OCI-LY1 (cell line): ENCODE measurements at regions not wholly inside any gene's neighbourhood (a gene's known extent, or its start where the extent isn't known, plus 50 kb on each side); places are given as distances from the start of the nearest gene placed in this dataset.

Experiments
- H2AFZ ChIP-seq: fragments of 200-600 bp; sonication (generic), shearing (Covaris generic); 2 replicates; pipeline ENCODE4 v1.6.0; 2014; ENCODE audit warnings: antibody characterized with exemption, mild to moderate bottlenecking, low read length
- H3F3A ChIP-seq: fragments of 200-600 bp; sonication (generic), shearing (Covaris generic); 2 replicates; pipeline ENCODE4 v1.6.0; 2014; ENCODE audit warnings: mild to moderate bottlenecking, antibody characterized with exemption, low read length, moderate library complexity; ENCODE audit not compliant: insufficient read depth
- H3K27ac ChIP-seq: fragments of 200-600 bp; sonication (generic); 2 replicates; pipeline ENCODE4 v1.5.1; 2014; ENCODE audit warnings: low read length, mixed run types, mild to moderate bottlenecking, low read depth; ENCODE audit not compliant: poor library complexity, severe bottlenecking
- H3K27me3 ChIP-seq: fragments of 200-600 bp; sonication (generic); 2 replicates; pipeline ENCODE4 v1.6.0; 2014; ENCODE audit warnings: antibody characterized with exemption, mild to moderate bottlenecking, low read length, moderate library complexity; ENCODE audit not compliant: insufficient read depth
- H3K36me3 ChIP-seq: fragments of 200-600 bp; sonication (generic); 2 replicates; pipeline ENCODE4 v1.6.1; 2014; ENCODE audit warnings: mild to moderate bottlenecking, antibody characterized with exemption, low read length, moderate library complexity, mixed read lengths; ENCODE audit not compliant: insufficient read depth
- H3K4me1 ChIP-seq: fragments of 200-600 bp; sonication (generic); 2 replicates; pipeline ENCODE4 v1.5.1; 2014; ENCODE audit warnings: mild to moderate bottlenecking, low read length, moderate library complexity; ENCODE audit not compliant: insufficient read depth, severe bottlenecking
- H3K4me2 ChIP-seq: fragments of 200-600 bp; sonication (generic), shearing (Covaris generic); 2 replicates; pipeline ENCODE4 v1.6.1; 2014; ENCODE audit warnings: low read length
- H3K4me3 ChIP-seq: fragments of 200-600 bp; sonication (generic); 2 replicates; pipeline ENCODE4 v1.5.1; 2014; ENCODE audit warnings: low read length, low read depth, mild to moderate bottlenecking, mixed read lengths; ENCODE audit not compliant: poor library complexity, severe bottlenecking
- H3K79me2 ChIP-seq: fragments of 200-600 bp; shearing (Covaris generic); 2 replicates; pipeline ENCODE4 v1.6.1; 2016; ENCODE audit warnings: mixed run types, low read length, mixed read lengths; ENCODE audit not compliant: insufficient read depth
- H3K9ac ChIP-seq: fragments of 200-600 bp; sonication (generic), shearing (Covaris generic); 2 replicates; pipeline ENCODE4 v1.6.1; 2014; ENCODE audit warnings: mild to moderate bottlenecking, low read length, mixed read lengths
- H3K9me2 ChIP-seq: fragments of 200-600 bp; sonication (generic), shearing (Covaris generic); 2 replicates; pipeline ENCODE4 v1.6.1; 2014; ENCODE audit warnings: low read depth, mild to moderate bottlenecking, low read length, mixed read lengths
- H3K9me3 ChIP-seq: fragments of 200-600 bp; shearing (Covaris generic); 2 replicates; pipeline ENCODE4 v1.6.1; 2014; ENCODE audit warnings: low read length, mixed read lengths
- H4K20me1 ChIP-seq: fragments of 200-600 bp; sonication (generic), shearing (Covaris generic); 2 replicates; pipeline ENCODE4 v1.6.0; 2016; ENCODE audit warnings: mild to moderate bottlenecking, low read length; ENCODE audit not compliant: insufficient read depth
- EZH2 ChIP-seq: fragments of 200-600 bp; sonication (generic), shearing (Covaris generic); IDR thresholded peaks from 2 replicates; pipeline ENCODE4 v1.8.0; 2017; ENCODE audit warnings: borderline replicate concordance, mixed run types, mild to moderate bottlenecking, antibody characterized with exemption, low read length, moderate library complexity, mixed read lengths
- TF ChIP-seq, protein P1 (sequence below): fragments of 200-600 bp; sonication (generic), shearing (Covaris generic); IDR thresholded peaks from 2 replicates; pipeline ENCODE4 v1.5.1; 2017; ENCODE audit warnings: mild to moderate bottlenecking, antibody characterized with exemption, low read length, moderate library complexity, mixed read lengths

- no peaks in the 10 kb centered on the region for H3K9me3 ChIP-seq
- no peaks in the 10 kb centered on the region for H3K4me1 ChIP-seq
- no peak overlapping the region for H2AFZ ChIP-seq
- no peak overlapping the region for H3K4me3 ChIP-seq
- no peaks in the 10 kb centered on the region for H3K9me2 ChIP-seq
- H3F3A ChIP-seq: no peaks in the 10 kb centered on the region
- H3K79me2 ChIP-seq: no peaks in the 10 kb centered on the region
- no peak overlapping the region for H3K9ac ChIP-seq
- H3K27me3 ChIP-seq: no peaks in the 10 kb centered on the region
- H3K36me3 ChIP-seq: no peaks in the 10 kb centered on the region
- no peak for TF ChIP-seq EZH2
- TF ChIP-seq, protein P1, sequence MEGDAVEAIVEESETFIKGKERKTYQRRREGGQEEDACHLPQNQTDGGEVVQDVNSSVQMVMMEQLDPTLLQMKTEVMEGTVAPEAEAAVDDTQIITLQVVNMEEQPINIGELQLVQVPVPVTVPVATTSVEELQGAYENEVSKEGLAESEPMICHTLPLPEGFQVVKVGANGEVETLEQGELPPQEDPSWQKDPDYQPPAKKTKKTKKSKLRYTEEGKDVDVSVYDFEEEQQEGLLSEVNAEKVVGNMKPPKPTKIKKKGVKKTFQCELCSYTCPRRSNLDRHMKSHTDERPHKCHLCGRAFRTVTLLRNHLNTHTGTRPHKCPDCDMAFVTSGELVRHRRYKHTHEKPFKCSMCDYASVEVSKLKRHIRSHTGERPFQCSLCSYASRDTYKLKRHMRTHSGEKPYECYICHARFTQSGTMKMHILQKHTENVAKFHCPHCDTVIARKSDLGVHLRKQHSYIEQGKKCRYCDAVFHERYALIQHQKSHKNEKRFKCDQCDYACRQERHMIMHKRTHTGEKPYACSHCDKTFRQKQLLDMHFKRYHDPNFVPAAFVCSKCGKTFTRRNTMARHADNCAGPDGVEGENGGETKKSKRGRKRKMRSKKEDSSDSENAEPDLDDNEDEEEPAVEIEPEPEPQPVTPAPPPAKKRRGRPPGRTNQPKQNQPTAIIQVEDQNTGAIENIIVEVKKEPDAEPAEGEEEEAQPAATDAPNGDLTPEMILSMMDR: no peak
- no peaks in the 10 kb centered on the region for H4K20me1 ChIP-seq
- H3K4me2 ChIP-seq: no peak overlapping the region
- no peak overlapping the region for H3K27ac ChIP-seq
Observed at GRCh38 chr4:141416677-141417363, 196.1 kb downstream of the ZNF330 start.

DNA sequence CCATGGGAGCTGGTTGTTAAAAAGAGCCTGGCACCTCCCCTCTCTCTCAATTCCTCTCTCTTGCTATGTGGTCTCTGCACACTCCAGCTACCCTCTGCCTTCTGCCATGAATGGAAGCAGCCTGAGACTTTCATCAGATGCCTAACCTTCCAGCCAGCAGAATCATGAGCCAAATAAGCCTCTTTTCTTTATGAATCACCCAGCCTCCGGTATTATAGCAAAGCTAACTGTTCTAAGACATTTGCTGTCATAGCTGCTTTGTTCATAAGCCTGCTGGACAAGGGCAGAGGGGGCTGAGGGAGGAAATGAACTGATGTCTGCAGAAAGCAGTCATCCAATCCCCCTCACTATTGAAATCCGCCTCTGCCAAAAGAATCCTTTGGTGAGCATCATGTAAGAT lies 196.7 kb downstream of the ZNF330 start:
- H3K27ac ChIP-seq: no peak overlapping the region
- no peaks in the 10 kb centered on the region for H3K9me2 ChIP-seq
- no peaks in the 10 kb centered on the region for H3K79me2 ChIP-seq
- no peaks in the 10 kb centered on the region for H3F3A ChIP-seq
- no peaks in the 10 kb centered on the region for H3K9me3 ChIP-seq
- no peaks in the 10 kb centered on the region for H4K20me1 ChIP-seq
- TF ChIP-seq EZH2: no peak
- TF ChIP-seq, protein P1: no peak
- H3K4me2 ChIP-seq: no peak overlapping the region
- H3K4me1 ChIP-seq: no peaks in the 10 kb centered on the region
- H2AFZ ChIP-seq: no peak overlapping the region
- no peak overlapping the region for H3K4me3 ChIP-seq
- H3K9ac ChIP-seq: no peak overlapping the region
- H3K27me3 ChIP-seq: no peaks in the 10 kb centered on the region
- H3K36me3 ChIP-seq: no peaks in the 10 kb centered on the region

GRCh38 chr4:141425124-141425523 lies 204.4 kb downstream of the ZNF330 start:
- Histone ChIP-seq H2AFZ (no peak overlapping the region), H4K20me1 (no peaks in the 10 kb centered on the region), H3K36me3 (no peaks in the 10 kb centered on the region), H3K4me3 (no peak overlapping the region), H3K9me3 (no peaks in the 10 kb centered on the region), H3K9ac (no peak overlapping the region), H3K4me2 (no peak overlapping the region), H3K27me3 (no peaks in the 10 kb centered on the region), H3K4me1 (no peaks in the 10 kb centered on the region), H3K27ac (no peak overlapping the region), H3K79me2 (no peaks in the 10 kb centered on the region), H3K9me2 (no peaks in the 10 kb centered on the region), H3F3A (no peaks in the 10 kb centered on the region)
- TF ChIP-seq, protein P1: no peak
- no peak for TF ChIP-seq EZH2
